ENCODE measurements at regions not wholly inside any gene's neighbourhood (a gene's known extent, or its start where the extent isn't known, plus 50 kb on each side); places are given as distances from the start of the nearest gene placed in this dataset.
A peak's percentile ranks its signal among the peaks of the same experiment; 100 is the strongest.

DNA sequence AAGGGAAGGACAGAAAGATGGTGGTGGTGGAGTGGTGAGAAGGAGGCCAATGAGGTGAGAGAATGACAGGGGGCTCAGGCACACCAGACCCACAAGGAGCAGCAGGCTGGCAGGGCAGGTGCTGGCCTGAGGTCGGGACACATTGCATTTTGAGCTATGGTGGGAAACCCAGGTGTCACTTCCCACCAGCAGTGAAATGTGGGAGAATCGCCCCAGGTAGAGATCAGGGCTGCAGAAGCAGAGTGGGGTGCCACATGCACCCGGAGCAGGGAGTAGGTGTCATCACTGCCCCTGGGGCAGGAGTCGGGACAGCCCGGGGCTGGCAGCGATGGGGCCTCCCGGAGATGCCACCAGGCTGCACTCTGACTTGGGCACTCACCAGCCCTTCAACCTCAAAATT lies 315.8 kb downstream of the BCL11B start:
- no CpG with 5 or more reads among the region's 7 CpGs for WGBS (ENCODE audit: extremely low coverage, insufficient coverage, insufficient read length)
- H4K91ac ChIP-seq (ENCODE audit: low read depth, low read length) = no peak overlapping the region

DNA sequence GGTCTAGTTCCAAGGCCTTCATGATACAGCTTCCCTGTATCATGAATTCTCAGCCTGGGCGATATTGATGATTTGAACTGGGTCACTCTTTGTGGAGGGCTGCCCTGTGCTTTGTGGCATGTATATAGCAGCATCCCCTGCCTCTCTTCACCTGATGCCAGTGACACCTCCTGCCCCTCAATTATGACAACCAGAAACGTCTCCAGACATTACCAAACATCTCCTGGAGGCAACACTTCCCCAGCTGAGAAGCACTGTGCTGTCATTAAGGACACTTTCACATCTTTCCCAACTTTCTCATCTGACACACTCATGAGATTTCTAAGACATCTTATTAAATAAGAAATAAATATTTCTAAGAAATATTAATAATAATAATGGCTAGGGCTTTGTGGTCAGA lies 315.3 kb downstream of the BCL11B start:
- H4K91ac ChIP-seq (ENCODE audit: low read depth, low read length) = no peak overlapping the region
- no CpG with 5 or more reads among the region's 2 CpGs for WGBS (ENCODE audit: extremely low coverage, insufficient coverage, insufficient read length)
- no peak overlapping the region for H4K12ac ChIP-seq (ENCODE audit: low read depth, low read length)
- H2AFZ ChIP-seq (ENCODE audit: insufficient read depth, low read length, poor library complexity) = no peak overlapping the region
- no peaks in the 10 kb centered on the region for H3K9me3 ChIP-seq (ENCODE audit: insufficient read depth, low read depth, low read length)
- H3K36me3 ChIP-seq (ENCODE audit: control insufficient read depth in 1 of 2, insufficient read depth in 2 of 2, low read length in 2 of 2) = no peaks in the 10 kb centered on the region
- H3K27me3 ChIP-seq (ENCODE audit: insufficient read depth, low read length) = no peaks in the 10 kb centered on the region
- no peak overlapping the region for H3K4me3 ChIP-seq (ENCODE audit: low read depth, low read length)
- no peak overlapping the region for H3K23ac ChIP-seq (ENCODE audit: low read length)
- no peaks in the 10 kb centered on the region for H3K4me1 ChIP-seq (ENCODE audit: control insufficient read depth in 1 of 2, insufficient read depth in 2 of 2, low read length in 2 of 2)
- no peak overlapping the region for H3K4me2 ChIP-seq (ENCODE audit: low read length)
- H3K27ac ChIP-seq (ENCODE audit: low read depth, low read length) = no peak overlapping the region
- no peak overlapping the region for H2BK5ac ChIP-seq (ENCODE audit: low read depth, low read length, poor library complexity)
- H3K79me2 ChIP-seq (ENCODE audit: control insufficient read depth, insufficient read depth, low read length, poor library complexity) = no peaks in the 10 kb centered on the region
- H3K4ac ChIP-seq (ENCODE audit: low read depth, low read length) = no peak overlapping the region
- H3K9ac ChIP-seq (ENCODE audit: low read length) = no peak overlapping the region
- no peaks in the 10 kb centered on the region for H3K79me1 ChIP-seq (ENCODE audit: low read length)
- no peak overlapping the region for H4K8ac ChIP-seq (ENCODE audit: low read depth, low read length)
- peak in 1 of 2 donors; percentile 4 for DNase-seq
- no peak overlapping the region for H2BK12ac ChIP-seq (ENCODE audit: low read length)
- H3K14ac ChIP-seq (ENCODE audit: low read length) = no peak overlapping the region
- no peak overlapping the region for H3K18ac ChIP-seq (ENCODE audit: low read length)
- no peak overlapping the region for H2BK120ac ChIP-seq (ENCODE audit: insufficient read depth, low read length, poor library complexity)
- no peak overlapping the region for H2AK5ac ChIP-seq (ENCODE audit: low read length)

More for the DNA sequence above, 315.8 kb downstream of the BCL11B start:
- Histone ChIP-seq H3K79me2 (ENCODE audit: control insufficient read depth, insufficient read depth, low read length, poor library complexity) (no peaks in the 10 kb centered on the region), H4K12ac (ENCODE audit: low read depth, low read length) (no peak overlapping the region), H3K4me3 (ENCODE audit: low read depth, low read length) (no peak overlapping the region), H3K4me2 (ENCODE audit: low read length) (no peak overlapping the region), H2BK5ac (ENCODE audit: low read depth, low read length, poor library complexity) (no peak overlapping the region), H3K23ac (ENCODE audit: low read length) (no peak overlapping the region), H2BK120ac (ENCODE audit: insufficient read depth, low read length, poor library complexity) (no peak overlapping the region), H3K27me3 (ENCODE audit: insufficient read depth, low read length) (no peaks in the 10 kb centered on the region), H3K14ac (ENCODE audit: low read length) (no peak overlapping the region), H3K27ac (ENCODE audit: low read depth, low read length) (no peak overlapping the region), H3K18ac (ENCODE audit: low read length) (no peak overlapping the region), H4K8ac (ENCODE audit: low read depth, low read length) (no peak overlapping the region), H2AK5ac (ENCODE audit: low read length) (no peak overlapping the region), H3K4me1 (ENCODE audit: control insufficient read depth in 1 of 2, insufficient read depth in 2 of 2, low read length in 2 of 2) (no peaks in the 10 kb centered on the region), H3K79me1 (ENCODE audit: low read length) (no peaks in the 10 kb centered on the region), H2BK12ac (ENCODE audit: low read length) (no peak overlapping the region), H3K9me3 (ENCODE audit: insufficient read depth, low read depth, low read length) (no peaks in the 10 kb centered on the region), H2AFZ (ENCODE audit: insufficient read depth, low read length, poor library complexity) (no peak overlapping the region), H3K4ac (ENCODE audit: low read depth, low read length) (no peak overlapping the region), H3K36me3 (ENCODE audit: control insufficient read depth in 1 of 2, insufficient read depth in 2 of 2, low read length in 2 of 2) (no peaks in the 10 kb centered on the region), H3K9ac (ENCODE audit: low read length) (no peak overlapping the region)
- no peak for DNase-seq

DNA sequence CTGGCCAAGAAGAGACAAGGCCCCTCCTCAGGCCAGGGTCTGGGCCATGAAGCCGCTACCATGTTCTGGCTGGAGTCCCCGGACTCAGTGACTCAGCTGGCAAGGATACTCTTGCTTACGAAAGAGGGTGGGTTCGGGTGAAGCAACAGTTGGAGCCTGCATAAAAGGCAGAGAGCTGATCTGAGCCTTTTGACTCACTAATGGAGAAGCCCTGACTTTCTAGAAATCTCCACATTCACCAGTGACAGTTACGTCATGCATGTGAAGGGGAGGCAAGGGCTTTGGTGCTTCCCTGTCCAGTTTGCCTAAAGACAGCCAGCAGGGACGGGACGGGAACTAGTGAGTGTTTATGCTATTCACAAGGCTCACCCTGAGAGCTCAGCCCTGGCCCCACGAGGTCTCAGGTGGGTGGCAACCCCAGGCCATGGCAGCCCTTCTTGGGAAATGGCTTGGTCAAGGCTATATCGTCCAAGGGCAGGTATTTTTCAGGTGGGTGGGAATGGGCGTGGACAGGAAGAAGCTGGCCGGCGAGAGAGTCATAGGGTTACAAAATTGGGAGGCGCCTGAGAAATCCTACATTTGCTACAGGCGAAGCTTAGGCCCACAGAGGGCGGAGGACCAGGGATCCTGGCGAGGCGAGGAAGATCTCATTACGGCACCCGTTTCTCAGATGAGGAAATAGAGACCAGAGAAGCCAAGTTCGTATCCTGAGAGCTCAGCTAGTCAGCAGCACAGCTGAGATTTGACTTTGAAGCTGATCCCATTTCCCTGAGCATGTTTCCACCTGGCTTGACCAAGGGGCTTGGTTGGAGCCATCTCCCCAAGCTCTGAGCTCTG lies 314.6 kb downstream of the BCL11B start:
- Histone ChIP-seq H3K36me3 (ENCODE audit: control insufficient read depth in 1 of 2, insufficient read depth in 2 of 2, low read length in 2 of 2) (no peaks in the 10 kb centered on the region), H3K27me3 (ENCODE audit: insufficient read depth, low read length) (no peaks in the 10 kb centered on the region), H3K14ac (ENCODE audit: low read length) (no peak overlapping the region), H2BK120ac (ENCODE audit: insufficient read depth, low read length, poor library complexity) (no peak overlapping the region), H4K91ac (ENCODE audit: low read depth, low read length) (no peak overlapping the region), H2AK5ac (ENCODE audit: low read length) (no peak overlapping the region), H3K18ac (ENCODE audit: low read length) (no peak overlapping the region), H3K4me1 (ENCODE audit: control insufficient read depth in 1 of 2, insufficient read depth in 2 of 2, low read length in 2 of 2) (no peaks in the 10 kb centered on the region), H3K27ac (ENCODE audit: low read depth, low read length) (no peak overlapping the region), H3K9ac (ENCODE audit: low read length) (no peak overlapping the region), H3K9me3 (ENCODE audit: insufficient read depth, low read depth, low read length) (no peaks in the 10 kb centered on the region), H2AFZ (ENCODE audit: insufficient read depth, low read length, poor library complexity) (no peak overlapping the region), H2BK12ac (ENCODE audit: low read length) (no peak overlapping the region), H3K79me2 (ENCODE audit: control insufficient read depth, insufficient read depth, low read length, poor library complexity) (no peaks in the 10 kb centered on the region), H3K4ac (ENCODE audit: low read depth, low read length) (no peak overlapping the region), H3K79me1 (ENCODE audit: low read length) (no peaks in the 10 kb centered on the region), H4K12ac (ENCODE audit: low read depth, low read length) (no peak overlapping the region), H4K8ac (ENCODE audit: low read depth, low read length) (no peak overlapping the region), H3K4me3 (ENCODE audit: low read depth, low read length) (no peak overlapping the region), H2BK5ac (ENCODE audit: low read depth, low read length, poor library complexity) (no peak overlapping the region), H3K4me2 (ENCODE audit: low read length) (no peak overlapping the region), H3K23ac (ENCODE audit: low read length) (no peak overlapping the region)
- peak; percentile 76 to 85 for DNase-seq
- WGBS (ENCODE audit: extremely low coverage, insufficient coverage, insufficient read length) = no CpG with 5 or more reads among the region's 20 CpGs

DNA sequence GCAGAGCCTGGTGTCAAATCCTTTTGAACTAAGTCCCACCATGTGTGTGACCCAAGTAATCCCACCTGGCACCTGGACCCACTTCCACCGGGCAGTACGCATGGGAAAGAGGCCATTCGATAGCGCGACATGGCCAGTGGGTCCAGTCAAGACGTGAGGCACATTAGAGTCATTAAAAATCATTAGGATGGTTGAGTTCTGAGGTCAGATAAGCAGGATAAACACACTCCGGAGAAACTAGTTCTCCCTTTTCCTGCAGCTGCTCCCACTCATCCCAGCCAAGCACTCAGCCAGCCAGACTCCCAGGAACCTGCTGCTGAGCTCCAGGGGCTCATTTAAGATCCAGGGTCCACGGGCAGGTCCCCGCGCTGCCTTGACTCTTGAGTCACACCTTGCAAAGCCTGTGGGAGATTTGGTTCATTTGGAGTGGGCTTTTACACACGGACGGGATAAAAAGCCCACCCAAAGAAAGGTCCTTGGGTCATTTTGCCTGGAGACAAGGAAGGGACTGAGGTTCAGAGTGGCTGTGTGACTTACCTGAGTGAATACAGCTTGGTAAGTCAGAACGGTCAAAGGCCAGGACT lies 313.9 kb downstream of the BCL11B start:
- Histone ChIP-seq H3K27ac (ENCODE audit: low read depth, low read length) (no peak overlapping the region), H3K36me3 (ENCODE audit: control insufficient read depth in 1 of 2, insufficient read depth in 2 of 2, low read length in 2 of 2) (no peaks in the 10 kb centered on the region)

More for the DNA sequence above, 313.9 kb downstream of the BCL11B start:
- WGBS (ENCODE audit: extremely low coverage, insufficient coverage, insufficient read length) = no CpG with 5 or more reads among the region's 13 CpGs
- Histone ChIP-seq H3K27me3 (ENCODE audit: insufficient read depth, low read length) (no peaks in the 10 kb centered on the region), H3K9me3 (ENCODE audit: insufficient read depth, low read depth, low read length) (no peaks in the 10 kb centered on the region), H3K4me1 (ENCODE audit: control insufficient read depth in 1 of 2, insufficient read depth in 2 of 2, low read length in 2 of 2) (no peaks in the 10 kb centered on the region), H4K91ac (ENCODE audit: low read depth, low read length) (no peak overlapping the region), H2BK12ac (ENCODE audit: low read length) (no peak overlapping the region), H3K79me2 (ENCODE audit: control insufficient read depth, insufficient read depth, low read length, poor library complexity) (no peaks in the 10 kb centered on the region), H2BK5ac (ENCODE audit: low read depth, low read length, poor library complexity) (no peak overlapping the region), H2AFZ (ENCODE audit: insufficient read depth, low read length, poor library complexity) (no peak overlapping the region), H4K8ac (ENCODE audit: low read depth, low read length) (no peak overlapping the region), H4K12ac (ENCODE audit: low read depth, low read length) (no peak overlapping the region), H2BK120ac (ENCODE audit: insufficient read depth, low read length, poor library complexity) (no peak overlapping the region), H3K23ac (ENCODE audit: low read length) (no peak overlapping the region), H3K4me3 (ENCODE audit: low read depth, low read length) (no peak overlapping the region), H3K4me2 (ENCODE audit: low read length) (no peak overlapping the region), H3K18ac (ENCODE audit: low read length) (no peak overlapping the region), H3K4ac (ENCODE audit: low read depth, low read length) (no peak overlapping the region), H3K9ac (ENCODE audit: low read length) (no peak overlapping the region), H2AK5ac (ENCODE audit: low read length) (no peak overlapping the region), H3K79me1 (ENCODE audit: low read length) (no peaks in the 10 kb centered on the region), H3K14ac (ENCODE audit: low read length) (no peak overlapping the region)
- DNase-seq = no peak
